A549 (cell line): ENCODE measurements at regions not wholly inside any gene's neighbourhood (a gene's known extent, or its start where the extent isn't known, plus 50 kb on each side); places are given as distances from the start of the nearest gene placed in this dataset.
A peak's percentile ranks its signal among the peaks of the same experiment; 100 is the strongest.

ENCODE experiments used
- ATAC-seq, 2 experiments: fragments of 200-7000 bp in 1 of 2; fragments of >200 bp in 1 of 2; cut with Nextera tagmentation in 1 of 2; cut with Tn5 transposase in 1 of 2; 3 replicates each; pipeline versions ENCODE4 v1.8.0 to v1.9.1; 2018 to 2020; ENCODE audit warnings: mild to moderate bottlenecking in 1 of 2, moderate library complexity in 1 of 2
- CTCF ChIA-PET: fragments of 300-600 bp; sonication (Branson Sonifier 250); formaldehyde crosslinking; extraction: SDS; loops from one replicate; lab custom pipeline; 2021; ENCODE audit warnings: antibody characterized with exemption, inconsistent platforms; lab: Yijun Ruan, JAX
- POLR2A ChIA-PET: fragments of 350-600 bp; formaldehyde crosslinking; extraction: SDS; loops from one replicate; lab custom pipeline; 2021; ENCODE audit warnings: antibody characterized with exemption, inconsistent platforms; lab: Yijun Ruan, JAX
- DNase-seq, 2 experiments: peaks; one replicate each; pipeline versions ENCODE4 v3.0.0 to v3.0.0-alpha.2; 2011 to 2016; ENCODE audit warnings: low read depth in 1 of 2, low spot score in 1 of 2
- FAIRE-seq: peaks from 2 replicates; lab custom pipeline; 2011; peaks lifted over from hg19 to GRCh38; lab: Jason Lieb, UNC
- H3K27ac ChIP-seq, 2 experiments: fragments of >200 bp; sonication (Bioruptor Twin); formaldehyde crosslinking; 3 replicates each; pipeline ENCODE4 v1.5.1; 2016 to 2017
- H3K4me1 ChIP-seq: fragments of >200 bp; sonication (Bioruptor Twin); formaldehyde crosslinking; 3 replicates; pipeline ENCODE4 v1.6.1; 2016
- H3K4me2 ChIP-seq: fragments of >200 bp; sonication (Bioruptor Twin); formaldehyde crosslinking; 3 replicates; pipeline ENCODE4 v1.6.1; 2016
- H3K4me3 ChIP-seq: fragments of >200 bp; sonication (Bioruptor Twin); formaldehyde crosslinking; 3 replicates; pipeline ENCODE4 v1.5.1; 2016
- H3K9me3 ChIP-seq: fragments of >200 bp; sonication (Bioruptor Twin); formaldehyde crosslinking; 3 replicates; pipeline ENCODE4 v1.6.1; 2016
- BHLHE40 ChIP-seq: IDR thresholded peaks from 2 replicates; pipeline ENCODE4 v1.6.1; 2012; ENCODE audit warnings: low read depth, low read length, inconsistent platforms
- CHD4 ChIP-seq: fragments of 200-600 bp; sonication (generic); IDR thresholded peaks from 2 replicates; pipeline ENCODE4 v1.6.1; 2016; ENCODE audit warnings: antibody characterized with exemption, mild to moderate bottlenecking, borderline replicate concordance
- E2F6 ChIP-seq: IDR thresholded peaks from 2 replicates; pipeline ENCODE4 v1.6.1; 2012; ENCODE audit warnings: low read depth, borderline replicate concordance
- EHF ChIP-seq: fragments of 250-450 bp; sonication (Bioruptor Pico); IDR thresholded peaks from 2 replicates; pipeline ENCODE4 v1.5.0; 2020; ENCODE audit warnings: mild to moderate bottlenecking
- ELK1 ChIP-seq: fragments of 150-350 bp; IDR thresholded peaks from 2 replicates; pipeline ENCODE4 v1.6.1; 2014; ENCODE audit warnings: low read depth, mild to moderate bottlenecking, low read length
- ESRRA ChIP-seq: fragments of 150-350 bp; IDR thresholded peaks from 2 replicates; pipeline ENCODE4 v1.6.1; 2014; ENCODE audit warnings: mild to moderate bottlenecking, low read length, borderline replicate concordance
- FOXS1 ChIP-seq: fragments of 250-450 bp; sonication (Bioruptor Pico); IDR thresholded peaks from 2 replicates; pipeline ENCODE4 v1.5.0; 2020; ENCODE audit warnings: mild to moderate bottlenecking, moderate library complexity
- JUNB ChIP-seq: fragments of >200 bp; sonication (Bioruptor Twin); formaldehyde crosslinking; IDR thresholded peaks from 2 replicates; pipeline ENCODE4 v1.6.1; 2016
- MAFK ChIP-seq: fragments of 450-650 bp; IDR thresholded peaks from 2 replicates; pipeline ENCODE4 v1.6.1; 2014; ENCODE audit not compliant: partially characterized antibody
- MAZ ChIP-seq: fragments of 150-350 bp; IDR thresholded peaks from 2 replicates; pipeline ENCODE4 v1.6.1; 2014; ENCODE audit warnings: antibody characterized with exemption, low read depth, low read length, borderline replicate concordance
- NFE2L2 ChIP-seq: fragments of 150-350 bp; conservative IDR thresholded peaks from 2 replicates; pipeline ENCODE4 v1.6.1; 2014; ENCODE audit warnings: low read length
- NPAS2 ChIP-seq: fragments of 250-450 bp; sonication (Bioruptor Pico); IDR thresholded peaks from 2 replicates; pipeline ENCODE4 v1.8.0; 2022; ENCODE audit warnings: mild to moderate bottlenecking, moderate library complexity, borderline replicate concordance
- NR3C1 ChIP-seq: fragments of >200 bp; sonication (Bioruptor Twin); formaldehyde crosslinking; IDR thresholded peaks from 3 replicates; pipeline ENCODE4 v1.6.1; 2017
- PBX3 ChIP-seq: IDR thresholded peaks from 2 replicates; pipeline ENCODE4 v1.6.1; 2012
- RARB ChIP-seq: fragments of 250-450 bp; sonication (Bioruptor Pico); IDR thresholded peaks from 2 replicates; pipeline ENCODE4 v1.8.0; 2021; ENCODE audit warnings: mild to moderate bottlenecking, moderate library complexity
- RCOR1 ChIP-seq: fragments of 150-350 bp; IDR thresholded peaks from 2 replicates; pipeline ENCODE4 v1.6.1; 2014; ENCODE audit warnings: antibody characterized with exemption, low read length, low read depth
- SMC3 ChIP-seq: fragments of >200 bp; sonication (Bioruptor Twin); formaldehyde crosslinking; IDR thresholded peaks from 3 replicates; pipeline ENCODE4 v1.6.1; 2018; ENCODE audit warnings: inconsistent platforms
- ZNF302 ChIP-seq: fragments of 250-450 bp; sonication (Bioruptor Pico); IDR thresholded peaks from 2 replicates; pipeline ENCODE4 v1.9.0; 2021; ENCODE audit warnings: inconsistent platforms, mild to moderate bottlenecking, moderate library complexity
- WGBS: methylation state at CpG from one replicate; pipeline ENCODE4 v1.1.6; 2017; ENCODE audit errors: missing lambda C conversion rate; 5-methylcytosine and 5-hydroxymethylcytosine counted together

- no peak for FAIRE-seq
- ATAC-seq: no peak
- Histone ChIP-seq H3K27ac (no peak overlapping the region), H3K4me2 (no peak overlapping the region), H3K4me3 (no peak overlapping the region), H3K9me3 (no peaks in the 10 kb centered on the region), H3K4me1 (no peaks in the 10 kb centered on the region)
- WGBS: 93% methylated on average over 5 of the region's 5 CpGs
- CTCF ChIA-PET: no interaction called here
- POLR2A ChIA-PET: no interaction called here
- DNase-seq: no peak
- TF ChIP-seq CHD4 (no peak), MAFK (peak; percentile 23)
These were observed 201.9 kb downstream of the LY86 start for GRCh38 chr6:6790393-6790792.

GRCh38 chr6:6790891-6791290 lies 202.4 kb downstream of the LY86 start:
- no peak for FAIRE-seq

GRCh38 chr6:6793388-6794250 lies 205.1 kb downstream of the LY86 start:
- Histone ChIP-seq H3K4me2 (no peak overlapping the region), H3K4me1 (no peaks in the 10 kb centered on the region), H3K27ac (no peak overlapping the region), H3K4me3 (no peak overlapping the region), H3K9me3 (no peaks in the 10 kb centered on the region)
- no peak for ATAC-seq
- TF ChIP-seq CHD4: no peak
- no peak for TF ChIP-seq E2F6
- no peak for TF ChIP-seq RCOR1
- ChIA-PET CTCF (interaction anchor here (0.7 to 1.4 kb wide), 2 partner anchors 35 to 117 kb away, joined by 3 to 5 read pairs; no protein-coding TSS in a partner anchor), POLR2A (no interaction called here)
- no peak for FAIRE-seq
- WGBS: 63% methylated on average over 9 of the region's 9 CpGs
- DNase-seq: no peak

More at GRCh38 chr6:6790891-6791290, 202.4 kb downstream of the LY86 start:
- no peaks in the 10 kb centered on the region for H3K9me3 ChIP-seq
- TF ChIP-seq FOXS1 (no peak), PBX3 (no peak), MAZ (no peak), BHLHE40 (no peak), NR3C1 (no peak), EHF (no peak), SMC3 (no peak), ELK1 (no peak), RCOR1 (no peak), JUNB (no peak), ZNF302 (CRISPR knock-in tag) (no peak), ESRRA (no peak), NPAS2 (CRISPR knock-in tag) (no peak), RARB (CRISPR knock-in tag) (no peak), NFE2L2 (no peak)
- ATAC-seq: 0 out of 6 replicates have a peak, but pooled peaks of 1 of the 2 experiments have one; percentile 64
- CTCF ChIA-PET: no interaction called here
- no peak overlapping the region for H3K4me3 ChIP-seq
- peak in 1 of 2 experiments; percentile 14 for DNase-seq
- 46% methylated on average over 3 of the region's 3 CpGs for WGBS
- no peak overlapping the region for H3K27ac ChIP-seq
- no peak overlapping the region for H3K4me2 ChIP-seq
- POLR2A ChIA-PET: no interaction called here
- no peaks in the 10 kb centered on the region for H3K4me1 ChIP-seq
